CD4-positive, CD25-positive, alpha-beta regulatory T cell (primary cell): ENCODE measurements at regions not wholly inside any gene's neighbourhood (a gene's known extent, or its start where the extent isn't known, plus 50 kb on each side); places are given as distances from the start of the nearest gene placed in this dataset.

Source experiments
- ATAC-seq, 2 donors: fragments of 150-1000 bp; cut with Tn5 transposase; one replicate each; pipeline ENCODE4 v1.10.0; 2021; ENCODE audit warnings: low read depth in 2 of 2, moderate number of reproducible peaks in 2 of 2, moderate library complexity in 1 of 2
- DNase-seq, 3 donors: peaks; one replicate each; pipeline versions ENCODE4 v3.0.0 to v3.0.0-alpha.2; 2012 to 2022; ENCODE audit warnings: mixed read lengths in 1 of 3
- H3K27ac ChIP-seq: one replicate; pipeline ENCODE4 v1.7.0; 2013; ENCODE audit warnings: mild to moderate bottlenecking, low read length; ENCODE audit not compliant: insufficient read depth, poor library complexity, severe bottlenecking
- H3K27me3 ChIP-seq: one replicate; pipeline ENCODE4 v1.7.0; 2013; ENCODE audit warnings: low read length; ENCODE audit not compliant: control insufficient read depth, insufficient read depth
- H3K36me3 ChIP-seq: one replicate; pipeline ENCODE4 v1.7.0; 2013; ENCODE audit warnings: mild to moderate bottlenecking, low read length, moderate library complexity; ENCODE audit not compliant: control insufficient read depth, insufficient read depth
- H3K4me1 ChIP-seq: 2 replicates; pipeline ENCODE4 v1.7.0; 2013; ENCODE audit warnings: mild to moderate bottlenecking, low read length; ENCODE audit not compliant: insufficient read depth, control insufficient read depth, poor library complexity, severe bottlenecking
- H3K4me3 ChIP-seq: one replicate; pipeline ENCODE4 v1.7.0; 2013; ENCODE audit warnings: low read depth, mild to moderate bottlenecking, low read length, moderate library complexity
- H3K9me3 ChIP-seq, 2 experiments: 1 replicate in 1 of 2; 2 replicates in 1 of 2; pipeline ENCODE4 v1.7.0; 2013; ENCODE audit warnings: low read length in 2 of 2, mild to moderate bottlenecking in 1 of 2, moderate library complexity in 1 of 2; ENCODE audit not compliant: control insufficient read depth in 2 of 2
- H3K27ac Mint-ChIP-seq, 3 donors: one replicate each; pipeline ENCODE4 v1.8.0; 2020 to 2022; ENCODE audit warnings: mild to moderate bottlenecking in 3 of 3, mixed read lengths in 3 of 3, moderate library complexity in 2 of 3
- H3K27me3 Mint-ChIP-seq: one replicate; pipeline ENCODE4 v1.8.0; 2022; ENCODE audit warnings: mild to moderate bottlenecking, mixed read lengths
- H3K36me3 Mint-ChIP-seq: one replicate; pipeline ENCODE4 v1.8.0; 2020; ENCODE audit warnings: mixed read lengths
- H3K4me1 Mint-ChIP-seq, 4 donors: one replicate each; pipeline ENCODE4 v1.8.0; 2020 to 2022; ENCODE audit warnings: mixed read lengths in 4 of 4, mild to moderate bottlenecking in 1 of 4
- H3K4me3 Mint-ChIP-seq, 4 donors: one replicate each; pipeline ENCODE4 v1.8.0; 2020 to 2022; ENCODE audit warnings: mild to moderate bottlenecking in 4 of 4, mixed read lengths in 4 of 4, moderate library complexity in 3 of 4
- H3K9me3 Mint-ChIP-seq, 7 donors: one replicate each; pipeline ENCODE4 v1.8.0; 2020 to 2022; ENCODE audit warnings: mixed read lengths in 7 of 7, mild to moderate bottlenecking in 3 of 7, moderate library complexity in 2 of 7

GRCh38 chr12:33575346-33575745, 135.7 kb upstream of the SYT10 start:
- Histone ChIP-seq H3K27me3 (no peaks in the 10 kb centered on the region), H3K27ac (no peak overlapping the region), H3K36me3 (no peaks in the 10 kb centered on the region), H3K9me3 (no peaks in the 10 kb centered on the region), H3K4me3 (no peak overlapping the region), H3K4me1 (no peaks in the 10 kb centered on the region)
- Mint-ChIP-seq H3K4me1 (no peaks in the 10 kb centered on the region), H3K9me3 (peaks cover 0 to 21% (median 4%) of the 10 kb centered on the region in 7 donors), H3K36me3 (no peaks in the 10 kb centered on the region), H3K27me3 (no peaks in the 10 kb centered on the region), H3K27ac (no peak overlapping the region), H3K4me3 (no peak overlapping the region)
- no peak for ATAC-seq
- no peak for DNase-seq

- no peak overlapping the region for H3K27ac ChIP-seq
- H3K36me3 ChIP-seq, result no peaks in the 10 kb centered on the region
- no peak overlapping the region for H3K4me3 Mint-ChIP-seq
- H3K27me3 ChIP-seq, result no peaks in the 10 kb centered on the region
- no peaks in the 10 kb centered on the region for H3K4me1 Mint-ChIP-seq
- H3K9me3 Mint-ChIP-seq, result peaks cover 0 to 19% (median 4%) of the 10 kb centered on the region in 7 donors
- H3K9me3 ChIP-seq, result no peaks in the 10 kb centered on the region
- no peaks in the 10 kb centered on the region for H3K27me3 Mint-ChIP-seq
- no peak for DNase-seq
- H3K4me1 ChIP-seq, result no peaks in the 10 kb centered on the region
- no peak for ATAC-seq
- no peak overlapping the region for H3K27ac Mint-ChIP-seq
- no peak overlapping the region for H3K4me3 ChIP-seq
- H3K36me3 Mint-ChIP-seq, result no peaks in the 10 kb centered on the region
These were observed 142.0 kb upstream of the SYT10 start for GRCh38 chr12:33581613-33582122.

DNA sequence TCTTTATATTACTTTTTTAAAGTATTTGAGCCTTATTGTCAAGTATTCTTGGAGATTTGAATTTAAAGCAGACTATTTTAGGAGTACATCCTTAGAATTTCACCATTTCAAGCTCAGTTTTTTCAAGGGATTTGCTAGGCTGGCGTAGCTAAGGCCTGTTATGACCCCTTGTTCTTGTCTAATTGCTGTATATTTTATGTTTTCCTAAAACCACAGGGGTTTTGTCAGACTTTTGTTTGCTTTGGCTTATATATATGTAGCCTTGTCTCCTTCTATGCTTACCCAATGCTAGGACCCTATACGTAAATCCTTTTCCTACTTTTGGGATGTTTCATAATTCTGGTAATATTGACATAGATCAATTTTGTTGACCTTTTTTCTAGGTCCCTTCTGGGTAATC, 147.0 kb upstream of the SYT10 start:
- Mint-ChIP-seq H3K4me1 (no peaks in the 10 kb centered on the region), H3K4me3 (no peak overlapping the region), H3K36me3 (no peaks in the 10 kb centered on the region), H3K27me3 (no peaks in the 10 kb centered on the region), H3K9me3 (peaks cover 0 to 9% (median 2%) of the 10 kb centered on the region in 7 donors), H3K27ac (no peak overlapping the region)
- Histone ChIP-seq H3K27me3 (no peaks in the 10 kb centered on the region), H3K36me3 (no peaks in the 10 kb centered on the region), H3K4me1 (no peaks in the 10 kb centered on the region), H3K4me3 (no peak overlapping the region), H3K27ac (no peak overlapping the region), H3K9me3 (no peaks in the 10 kb centered on the region)
- ATAC-seq (no peak), DNase-seq (no peak)

DNA sequence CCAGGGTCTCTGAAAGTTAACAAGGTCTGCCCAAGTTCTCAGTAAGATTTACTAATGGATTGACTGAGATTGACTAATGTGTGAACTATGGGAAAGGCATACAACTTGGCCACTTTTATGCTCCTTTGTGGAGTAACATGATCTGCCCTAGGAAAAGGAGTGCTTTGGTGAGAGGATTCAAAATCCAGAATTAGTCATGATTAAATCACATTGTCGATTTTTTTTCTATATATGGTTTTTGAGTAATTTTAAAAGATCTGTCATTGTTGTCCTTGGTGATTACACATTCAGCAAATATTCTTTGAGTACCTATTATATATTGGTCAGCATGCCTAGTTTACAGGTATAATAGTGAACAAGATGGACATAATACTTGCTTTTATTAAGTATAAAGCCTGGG, 147.7 kb upstream of the SYT10 start:
- no peaks in the 10 kb centered on the region for H3K4me1 ChIP-seq
- Mint-ChIP-seq H3K27ac (no peak overlapping the region), H3K9me3 (peaks cover 0 to 9% (median 2%) of the 10 kb centered on the region in 7 donors), H3K4me1 (no peaks in the 10 kb centered on the region), H3K4me3 (no peak overlapping the region), H3K36me3 (no peaks in the 10 kb centered on the region), H3K27me3 (no peaks in the 10 kb centered on the region)
- no peaks in the 10 kb centered on the region for H3K9me3 ChIP-seq
- H3K27ac ChIP-seq, result no peak overlapping the region
- DNase-seq (no peak), ATAC-seq (no peak)
- H3K36me3 ChIP-seq, result no peaks in the 10 kb centered on the region
- H3K27me3 ChIP-seq, result no peaks in the 10 kb centered on the region
- no peak overlapping the region for H3K4me3 ChIP-seq

DNA sequence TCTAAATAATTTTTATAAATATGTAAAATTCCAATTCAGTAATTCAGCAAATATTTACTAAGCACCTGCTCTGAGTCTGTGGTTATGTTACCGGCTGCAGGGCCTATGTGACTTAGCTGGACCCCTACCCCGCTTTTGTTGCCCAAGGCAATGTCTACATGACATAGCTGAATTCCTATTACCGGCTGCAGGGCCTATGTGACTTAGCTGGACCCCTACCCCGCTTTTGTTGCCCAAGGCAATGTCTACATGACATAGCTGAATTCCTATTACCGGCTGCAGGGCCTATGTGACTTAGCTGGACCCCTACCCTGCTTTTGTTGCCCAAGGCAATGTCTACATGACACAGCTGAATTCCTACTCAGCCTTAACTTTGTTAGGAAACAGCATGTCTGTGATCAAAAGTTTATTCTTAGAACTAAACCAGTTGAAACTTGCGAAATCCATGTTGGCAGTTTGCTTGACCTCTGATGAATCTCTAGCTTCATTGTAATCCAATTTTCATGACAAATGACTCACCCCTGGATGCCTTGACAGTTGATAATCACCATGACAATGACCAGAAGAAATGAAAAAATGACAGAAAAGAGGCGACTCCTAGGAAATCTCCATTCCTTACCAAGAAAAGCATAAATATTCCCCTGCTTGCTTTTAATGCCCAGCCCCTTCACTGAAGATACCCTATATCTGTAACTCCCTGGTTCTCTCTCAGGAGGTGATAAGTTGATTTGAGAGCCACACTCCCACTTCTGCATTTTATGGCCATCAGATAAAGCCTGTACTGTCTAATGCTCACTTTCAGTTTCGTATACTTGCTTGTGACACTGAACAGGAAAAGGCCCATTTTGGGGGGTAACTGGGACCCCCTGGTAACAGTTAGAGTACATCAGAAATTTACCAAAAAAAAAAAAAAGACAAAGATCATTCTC, 148.4 kb upstream of the SYT10 start:
- H3K27me3 Mint-ChIP-seq, result no peaks in the 10 kb centered on the region
- H3K27ac Mint-ChIP-seq, result no peak overlapping the region
- H3K9me3 Mint-ChIP-seq, result peaks cover 0 to 9% (median 2%) of the 10 kb centered on the region in 7 donors
- H3K27me3 ChIP-seq, result no peaks in the 10 kb centered on the region
- no peak overlapping the region for H3K4me3 ChIP-seq
- no peak overlapping the region for H3K27ac ChIP-seq
- ATAC-seq, result no peak
- H3K36me3 ChIP-seq, result no peaks in the 10 kb centered on the region
- no peak overlapping the region for H3K4me3 Mint-ChIP-seq
- H3K9me3 ChIP-seq, result no peaks in the 10 kb centered on the region
- H3K4me1 ChIP-seq, result no peaks in the 10 kb centered on the region
- no peaks in the 10 kb centered on the region for H3K4me1 Mint-ChIP-seq
- H3K36me3 Mint-ChIP-seq, result no peaks in the 10 kb centered on the region
- DNase-seq, result no peak

DNA sequence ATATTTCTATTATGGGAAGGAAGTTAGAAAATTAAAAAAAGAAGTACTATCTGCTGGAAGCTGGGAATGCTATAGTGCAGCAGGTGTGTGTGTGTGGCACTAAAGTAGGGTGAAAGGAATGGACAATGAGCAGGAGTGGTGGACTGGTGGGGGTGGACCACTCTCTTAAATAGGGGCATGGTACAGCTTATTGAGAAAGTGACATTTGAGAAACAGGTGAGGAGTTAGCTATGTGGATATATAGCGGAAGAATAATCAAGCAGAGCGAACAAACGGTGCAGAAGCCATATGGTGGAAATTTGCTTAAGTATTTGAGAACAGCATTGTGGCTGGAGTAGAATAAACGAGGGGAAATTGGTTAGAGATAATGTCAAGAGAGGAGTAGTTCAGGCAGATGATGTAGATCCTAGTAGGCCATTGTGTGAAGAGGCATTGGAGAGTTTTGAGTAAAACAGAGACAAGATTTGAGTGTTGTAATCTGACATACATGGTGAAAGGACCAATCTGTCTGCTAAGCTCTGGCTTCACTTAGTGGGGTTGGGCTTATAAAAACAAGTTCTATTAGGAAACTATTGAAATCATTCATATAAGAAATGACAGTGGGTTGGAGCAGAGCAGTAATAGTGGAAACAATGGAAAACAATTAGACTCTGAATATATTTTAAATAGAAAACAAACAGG, 149.2 kb upstream of the SYT10 start:
- Histone ChIP-seq H3K9me3 (no peaks in the 10 kb centered on the region), H3K27me3 (no peaks in the 10 kb centered on the region), H3K27ac (no peak overlapping the region), H3K36me3 (no peaks in the 10 kb centered on the region), H3K4me3 (no peak overlapping the region), H3K4me1 (no peaks in the 10 kb centered on the region)
- Mint-ChIP-seq H3K27ac (no peak overlapping the region), H3K36me3 (no peaks in the 10 kb centered on the region), H3K4me1 (no peaks in the 10 kb centered on the region), H3K27me3 (no peaks in the 10 kb centered on the region), H3K9me3 (peaks cover 0 to 9% (median 2%) of the 10 kb centered on the region in 7 donors), H3K4me3 (no peak overlapping the region)
- ATAC-seq (no peak), DNase-seq (no peak)

GRCh38 chr12:33589576-33590114, 150.0 kb upstream of the SYT10 start:
- Histone ChIP-seq H3K27me3 (no peaks in the 10 kb centered on the region), H3K9me3 (no peaks in the 10 kb centered on the region), H3K27ac (no peak overlapping the region), H3K36me3 (no peaks in the 10 kb centered on the region), H3K4me3 (no peak overlapping the region), H3K4me1 (no peaks in the 10 kb centered on the region)
- ATAC-seq (no peak), DNase-seq (no peak)
- H3K9me3 Mint-ChIP-seq, result peaks cover 0 to 9% (median 2%) of the 10 kb centered on the region in 7 donors
- H3K27me3 Mint-ChIP-seq, result no peaks in the 10 kb centered on the region
- H3K27ac Mint-ChIP-seq, result no peak overlapping the region
- no peaks in the 10 kb centered on the region for H3K36me3 Mint-ChIP-seq
- H3K4me3 Mint-ChIP-seq, result no peak overlapping the region
- no peaks in the 10 kb centered on the region for H3K4me1 Mint-ChIP-seq
